HepG2 (cell line): ENCODE measurements at regions not wholly inside any gene's neighbourhood (a gene's known extent, or its start where the extent isn't known, plus 50 kb on each side); places are given as distances from the start of the nearest gene placed in this dataset.

Experiments used
- ATAC-seq: fragments of 200-7000 bp; cut with Tn5 transposase; 3 replicates; pipeline ENCODE4 v1.9.1; 2020; ENCODE audit warnings: mild to moderate bottlenecking, moderate library complexity
- BruUV-seq: library from RNA; stranded (reverse); fragments of 400-500 nt; replicated peaks from 2 replicates; lab custom pipeline; 2021; lab: Mats Ljungman, UMichigan
- CTCF ChIA-PET: fragments of 300-600 bp; formaldehyde crosslinking; extraction: SDS; loops from one replicate; lab custom pipeline; 2021; ENCODE audit warnings: low total read pairs, inconsistent platforms, low intra/inter-chr PET ratio; lab: Yijun Ruan, JAX
- POLR2A ChIA-PET: fragments of 350-600 bp; sonication (Branson Sonifier 250); formaldehyde crosslinking; loops from one replicate; lab custom pipeline; 2020; ENCODE audit warnings: antibody characterized with exemption, inconsistent platforms; lab: Yijun Ruan, JAX
- DNase-seq: peaks from one replicate; pipeline ENCODE4 v3.0.0-alpha.2; 2015; ENCODE audit warnings: low spot score
- FAIRE-seq: peaks from 3 replicates; lab custom pipeline; 2011; peaks lifted over from hg19 to GRCh38; lab: Jason Lieb, UNC
- H2AFZ ChIP-seq: one replicate; pipeline ENCODE4 v1.6.1; 2011; ENCODE audit warnings: low read length, inconsistent platforms
- H3K27ac ChIP-seq: fragments of 300-600 bp; 3 replicates; pipeline ENCODE4 v1.8.0; 2011; ENCODE audit warnings: mixed run types, mild to moderate bottlenecking, mixed read lengths, low read length, inconsistent platforms; ENCODE audit not compliant: insufficient read depth; ENCODE audit errors: extremely low read length
- H3K27me3 ChIP-seq, 2 experiments: fragments of 200-600 bp in 1 of 2; 2 replicates in 1 of 2; 3 replicates in 1 of 2; pipeline versions ENCODE4 v1.6.0 to v1.8.0; 2011; ENCODE audit warnings: low read length in 2 of 2, mild to moderate bottlenecking in 2 of 2, moderate library complexity in 2 of 2, inconsistent platforms in 1 of 2; ENCODE audit not compliant: insufficient read depth in 2 of 2, control insufficient read depth in 1 of 2
- H3K36me3 ChIP-seq, 2 experiments: fragments of 200-600 bp in 1 of 2; replicated peaks in 1 of 2; 2 replicates in 1 of 2; 3 replicates in 1 of 2; pipeline versions ENCODE4 v1.5.1 to v1.8.0; 2011; ENCODE audit warnings: low read length in 2 of 2, inconsistent platforms in 1 of 2; ENCODE audit not compliant: insufficient read depth in 2 of 2, control insufficient read depth in 1 of 2
- H3K4me1 ChIP-seq: 2 replicates; pipeline ENCODE4 v1.5.1; 2012; ENCODE audit warnings: low read length, inconsistent platforms; ENCODE audit not compliant: insufficient read depth
- H3K4me2 ChIP-seq: 2 replicates; pipeline ENCODE4 v1.6.0; 2011; ENCODE audit warnings: low read depth, low read length, inconsistent platforms
- H3K4me3 ChIP-seq, 3 experiments: fragments of 200-600 bp in 1 of 3; sonication (generic), shearing (Covaris generic) in 1 of 3; replicated peaks in 1 of 3; 2 replicates each; pipeline ENCODE4 v1.5.1; 2011 to 2016; ENCODE audit warnings: low read length in 3 of 3, inconsistent platforms in 2 of 3, low read depth in 2 of 3, mild to moderate bottlenecking in 2 of 3, control low read depth in 1 of 3, mixed read lengths in 1 of 3; ENCODE audit not compliant: insufficient read depth in 1 of 3
- H3K79me2 ChIP-seq: one replicate; pipeline ENCODE4 v1.6.1; 2011; ENCODE audit warnings: low read length, inconsistent platforms; ENCODE audit not compliant: insufficient read depth
- H3K9ac ChIP-seq: 2 replicates; pipeline ENCODE4 v1.6.0; 2011; ENCODE audit warnings: mild to moderate bottlenecking, low read depth, low read length, inconsistent platforms; ENCODE audit not compliant: insufficient read depth
- H3K9me3 ChIP-seq: 2 replicates; pipeline ENCODE4 v1.5.1; 2012; ENCODE audit warnings: mild to moderate bottlenecking, low read length
- H4K20me1 ChIP-seq: 2 replicates; pipeline ENCODE4 v1.6.0; 2011; ENCODE audit warnings: inconsistent platforms, mild to moderate bottlenecking, low read length, moderate library complexity; ENCODE audit not compliant: insufficient read depth
- NFATC3 ChIP-seq: sonication (generic); formaldehyde crosslinking; IDR thresholded peaks from 2 replicates; pipeline ENCODE4 v1.5.1; 2020; ENCODE audit warnings: mild to moderate bottlenecking, missing genetic modification reagents
- PCBP2 ChIP-seq: fragments of 200-400 bp; formaldehyde crosslinking; optimal IDR thresholded peaks from 2 replicates; pipeline ENCODE3; 2018; ENCODE audit warnings: low read length, low read depth; ENCODE audit not compliant: poor library complexity, severe bottlenecking
- ZNF501 ChIP-seq: sonication (generic); formaldehyde crosslinking; IDR thresholded peaks from 2 replicates; pipeline ENCODE4 v1.5.1; 2020; ENCODE audit warnings: mild to moderate bottlenecking, moderate library complexity, missing genetic modification reagents
- ZNF530 ChIP-seq: sonication (generic); formaldehyde crosslinking; IDR thresholded peaks from 2 replicates; pipeline ENCODE4 v1.5.0; 2020; ENCODE audit warnings: low read depth, mild to moderate bottlenecking, missing genetic modification reagents
- ZNF556 ChIP-seq: sonication (generic); formaldehyde crosslinking; IDR thresholded peaks from 2 replicates; pipeline ENCODE4 v1.4.0; 2020; ENCODE audit warnings: mild to moderate bottlenecking, missing genetic modification reagents, borderline replicate concordance
- ZNF687 ChIP-seq: sonication (generic); formaldehyde crosslinking; IDR thresholded peaks from 2 replicates; pipeline ENCODE4 v1.5.1; 2020; ENCODE audit warnings: mild to moderate bottlenecking, missing genetic modification reagents, moderate library complexity
- ZNF792 ChIP-seq: IDR thresholded peaks from 2 replicates; pipeline ENCODE4 v1.6.1; 2016
- ZSCAN30 ChIP-seq: sonication (generic); formaldehyde crosslinking; IDR thresholded peaks from 2 replicates; pipeline ENCODE4 v1.5.0; 2020; ENCODE audit warnings: mild to moderate bottlenecking, missing genetic modification reagents
- WGBS: methylation state at CpG from one replicate; pipeline ENCODE4 v1.1.6; 2017; ENCODE audit warnings: low lambda C conversion rate; 5-methylcytosine and 5-hydroxymethylcytosine counted together
- in situ Hi-C: cut with HindIII; loops from 2 replicates; pipeline ENCODE4 v1.10.0; 2017; ENCODE audit warnings: low pct_unique_long_range_greater_than_20kb; ENCODE audit not compliant: extremely low pct_ligation_motif_present
- intact Hi-C: fragments of 100-400 bp; cut with micrococcal nuclease; formaldehyde crosslinking; loops from one replicate; pipeline ENCODE4 v1.10.0; 2022; ENCODE audit not compliant: unreplicated experiment
- TF ChIP-seq, protein P1 (sequence below): IDR thresholded peaks from 2 replicates; pipeline ENCODE4 v1.6.1; 2012; ENCODE audit warnings: low read depth, low read length, improper control_type of control experiment

- ChIA-PET POLR2A (no interaction called here), CTCF (no interaction called here)
- FAIRE-seq: no peak
- H3K79me2 ChIP-seq: no peaks in the 10 kb centered on the region
- H3K4me1 ChIP-seq: no peaks in the 10 kb centered on the region
- no peak for DNase-seq
- no peak overlapping the region for H2AFZ ChIP-seq
- no peak for ATAC-seq
- no peaks in the 10 kb centered on the region for H3K27me3 ChIP-seq
- BruUV-seq: no TSS peak
- in situ Hi-C loops (no loop called here), intact Hi-C loops (no loop called here)
- H3K9me3 ChIP-seq: no peaks in the 10 kb centered on the region
- H3K4me2 ChIP-seq: no peak overlapping the region
- no peak overlapping the region for H3K4me3 ChIP-seq
- no peaks in the 10 kb centered on the region for H4K20me1 ChIP-seq
- TF ChIP-seq NFATC3 (CRISPR knock-in tag) (no peak), ZNF792 (CRISPR knock-in tag) (no peak), ZNF530 (no peak), ZNF501 (CRISPR knock-in tag) (no peak), ZNF556 (CRISPR knock-in tag) (no peak), ZSCAN30 (no peak), PCBP2 (no peak), ZNF687 (CRISPR knock-in tag) (no peak)
- TF ChIP-seq, protein P1, sequence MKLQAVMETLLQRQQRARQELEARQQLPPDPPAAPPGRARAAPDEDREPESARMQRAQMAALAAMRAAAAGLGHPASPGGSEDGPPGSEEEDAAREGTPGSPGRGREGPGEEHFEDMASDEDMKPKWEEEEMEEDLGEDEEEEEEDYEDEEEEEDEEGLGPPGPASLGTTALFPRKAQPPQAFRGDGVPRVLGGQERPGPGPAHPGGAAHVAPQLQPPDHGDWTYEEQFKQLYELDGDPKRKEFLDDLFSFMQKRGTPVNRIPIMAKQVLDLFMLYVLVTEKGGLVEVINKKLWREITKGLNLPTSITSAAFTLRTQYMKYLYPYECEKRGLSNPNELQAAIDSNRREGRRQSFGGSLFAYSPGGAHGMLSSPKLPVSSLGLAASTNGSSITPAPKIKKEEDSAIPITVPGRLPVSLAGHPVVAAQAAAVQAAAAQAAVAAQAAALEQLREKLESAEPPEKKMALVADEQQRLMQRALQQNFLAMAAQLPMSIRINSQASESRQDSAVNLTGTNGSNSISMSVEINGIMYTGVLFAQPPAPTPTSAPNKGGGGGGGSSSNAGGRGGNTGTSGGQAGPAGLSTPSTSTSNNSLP: no peak
- WGBS: 0% methylated on average over 1 of the region's 1 CpG
- H3K9ac ChIP-seq: no peak overlapping the region
- H3K27ac ChIP-seq: no peak overlapping the region
- H3K36me3 ChIP-seq: no peaks in the 10 kb centered on the region
Observed at GRCh38 chr10:85454386-85454785, 912.2 kb downstream of the GRID1 start.
